Keratinocyte (primary cell): ENCODE measurements at regions not wholly inside any gene's neighbourhood (a gene's known extent, or its start where the extent isn't known, plus 50 kb on each side); places are given as distances from the start of the nearest gene placed in this dataset.
"Not testable (repeated sequence)": the region's sequence is repeated elsewhere in the genome, so short reads cannot be mapped to it uniquely, and the experiment has no call there.

ENCODE experiments used
- EZH2 ChIP-seq: IDR thresholded peaks from one replicate; pipeline ENCODE4 v1.6.1; 2012; ENCODE audit warnings: inconsistent platforms, mild to moderate bottlenecking, low read length, moderate library complexity
- TF ChIP-seq, protein P1 (sequence below), 3 experiments: IDR thresholded peaks in 1 of 3; conservative IDR thresholded peaks in 1 of 3; optimal IDR thresholded peaks in 1 of 3; 2 replicates in 2 of 3; 3 replicates in 1 of 3; pipeline versions ENCODE3 to v1.5.1; 2011; ENCODE audit warnings: low read length in 3 of 3, mild to moderate bottlenecking in 3 of 3, moderate library complexity in 2 of 3, control low read depth in 1 of 3, inconsistent platforms in 1 of 3; ENCODE audit not compliant: insufficient read depth in 2 of 3; ENCODE audit errors: extremely low read depth in 1 of 3

GRCh38 chr3:106360901-106361300, 492.1 kb upstream of the CBLB start:
- TF ChIP-seq, protein P1, sequence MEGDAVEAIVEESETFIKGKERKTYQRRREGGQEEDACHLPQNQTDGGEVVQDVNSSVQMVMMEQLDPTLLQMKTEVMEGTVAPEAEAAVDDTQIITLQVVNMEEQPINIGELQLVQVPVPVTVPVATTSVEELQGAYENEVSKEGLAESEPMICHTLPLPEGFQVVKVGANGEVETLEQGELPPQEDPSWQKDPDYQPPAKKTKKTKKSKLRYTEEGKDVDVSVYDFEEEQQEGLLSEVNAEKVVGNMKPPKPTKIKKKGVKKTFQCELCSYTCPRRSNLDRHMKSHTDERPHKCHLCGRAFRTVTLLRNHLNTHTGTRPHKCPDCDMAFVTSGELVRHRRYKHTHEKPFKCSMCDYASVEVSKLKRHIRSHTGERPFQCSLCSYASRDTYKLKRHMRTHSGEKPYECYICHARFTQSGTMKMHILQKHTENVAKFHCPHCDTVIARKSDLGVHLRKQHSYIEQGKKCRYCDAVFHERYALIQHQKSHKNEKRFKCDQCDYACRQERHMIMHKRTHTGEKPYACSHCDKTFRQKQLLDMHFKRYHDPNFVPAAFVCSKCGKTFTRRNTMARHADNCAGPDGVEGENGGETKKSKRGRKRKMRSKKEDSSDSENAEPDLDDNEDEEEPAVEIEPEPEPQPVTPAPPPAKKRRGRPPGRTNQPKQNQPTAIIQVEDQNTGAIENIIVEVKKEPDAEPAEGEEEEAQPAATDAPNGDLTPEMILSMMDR (optimal IDR thresholded peaks at IDR 0.05 in 1 of 3, IDR thresholded peaks at IDR 0.05 in 1 of 3, conservative IDR thresholded peaks at IDR 0.05 in 1 of 3; ENCODE audit: extremely low read depth in 1 of 3, insufficient read depth in 2 of 3, low read length in 3 of 3) = not testable (repeated sequence)
- not testable (repeated sequence) for TF ChIP-seq EZH2
